ENCODE measurements at regions not wholly inside any gene's neighbourhood (a gene's known extent, or its start where the extent isn't known, plus 50 kb on each side); places are given as distances from the start of the nearest gene placed in this dataset.
"Not testable (repeated sequence)": the region's sequence is repeated elsewhere in the genome, so short reads cannot be mapped to it uniquely, and the experiment has no call there.

GRCh38 chr4:128688033-128688721, 121.3 kb upstream of the JADE1 start:
- DNase-seq = no peak

GRCh38 chr4:128686810-128687209, 122.7 kb upstream of the JADE1 start:
- DNase-seq = no peak

DNA sequence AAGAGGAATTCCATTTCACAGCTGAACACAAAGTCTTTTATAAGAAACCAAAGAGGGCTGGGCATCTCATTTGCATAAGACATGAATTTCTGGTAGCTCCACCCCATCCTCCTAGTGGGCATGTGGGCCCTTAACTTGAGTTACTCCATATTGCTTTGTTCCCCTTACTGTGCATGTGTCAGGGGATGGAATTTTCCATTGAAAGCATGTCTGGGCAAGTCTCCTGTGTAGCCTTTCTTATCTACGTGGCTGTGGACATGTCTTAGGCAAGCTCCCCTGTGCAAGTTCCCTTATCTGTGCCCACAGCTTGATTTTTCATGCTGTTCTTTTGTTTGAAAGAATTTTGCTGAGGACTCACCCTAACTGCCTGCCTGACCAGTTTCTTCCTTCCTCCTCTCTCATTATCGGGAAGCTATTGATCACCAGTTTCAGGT, 123.5 kb upstream of the JADE1 start:
- no peak for DNase-seq

DNA sequence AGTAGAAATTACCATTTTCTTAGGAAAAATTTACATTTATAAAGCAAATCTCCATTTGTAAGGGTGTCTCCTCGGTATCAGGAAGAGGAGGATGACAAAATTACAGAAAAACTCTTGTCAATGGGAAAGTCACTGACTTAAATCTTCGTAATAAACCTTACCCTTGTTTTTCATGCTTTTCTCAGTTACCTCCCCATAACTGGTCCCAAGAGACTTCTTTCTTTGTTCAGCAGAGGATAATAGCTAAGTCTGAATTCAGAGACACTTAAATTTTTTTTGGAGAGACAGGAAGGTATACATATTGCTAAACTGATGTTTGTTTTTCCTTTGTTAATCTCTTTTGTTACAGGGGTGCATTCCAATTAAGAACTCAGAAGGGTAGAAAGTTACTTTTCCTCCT, 125.5 kb upstream of the JADE1 start:
- DNase-seq = no peak

GRCh38 chr4:128682942-128683666, 126.4 kb upstream of the JADE1 start:
- no peak for DNase-seq

GRCh38 chr4:128676095-128676494, 133.4 kb upstream of the JADE1 start:
- DNase-seq = no peak

DNA sequence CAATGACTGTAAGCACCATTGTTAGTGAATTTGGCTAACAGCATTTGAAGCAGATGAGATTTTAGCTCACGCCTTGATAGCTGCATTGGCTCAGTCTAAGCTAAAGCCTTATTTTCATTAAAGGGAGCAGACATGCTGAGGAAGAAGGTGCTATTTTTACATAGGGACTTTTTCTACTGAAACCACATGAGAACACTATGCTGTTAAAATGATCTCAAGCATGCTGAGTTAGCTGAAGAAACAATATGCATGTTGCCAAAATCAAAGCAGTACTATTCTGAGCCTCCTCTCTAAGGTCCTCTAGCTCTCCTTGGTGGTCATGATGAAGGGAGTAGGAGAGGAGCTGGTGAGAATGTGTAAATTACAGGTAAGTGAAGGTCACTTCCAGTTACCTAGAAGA, 134.4 kb upstream of the JADE1 start:
- DNase-seq = peak in 1 of 5 experiments; percentile 42

- DNase-seq = not testable (repeated sequence)
Measured at GRCh38 chr4:128673159-128673558, 136.3 kb upstream of the JADE1 start.

- DNase-seq = not testable (repeated sequence)
Measured at GRCh38 chr4:128672596-128672995, 136.9 kb upstream of the JADE1 start.

- no peak for DNase-seq
Measured at GRCh38 chr4:128670513-128670912, 139.0 kb upstream of the JADE1 start.

GRCh38 chr4:128668566-128668965, 140.9 kb upstream of the JADE1 start:
- no peak for DNase-seq

GRCh38 chr4:128665514-128665913, 144.0 kb upstream of the JADE1 start:
- DNase-seq = no peak

DNA sequence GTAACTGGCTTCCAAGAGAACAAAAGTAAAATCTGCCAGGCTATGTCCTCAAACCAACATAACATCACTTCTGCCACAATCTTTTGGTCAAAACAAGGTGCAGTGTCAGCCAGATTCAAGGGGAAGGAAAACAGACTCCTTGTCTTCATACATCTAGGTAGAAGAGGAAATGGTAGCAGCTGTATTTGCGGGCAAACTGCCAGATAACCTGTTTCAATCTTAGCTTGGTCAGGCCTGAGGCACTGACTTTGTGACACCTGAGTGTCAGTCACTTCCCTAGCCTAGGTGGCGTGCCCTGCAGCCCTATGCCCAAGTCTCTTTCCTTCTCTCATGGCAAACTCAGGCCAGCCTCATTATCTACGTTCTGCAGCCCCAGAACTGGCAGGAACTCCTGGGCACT, 146.2 kb upstream of the JADE1 start:
- peak in 1 of 5 experiments; percentile 83 for DNase-seq

GRCh38 chr4:128661479-128661878, 148.0 kb upstream of the JADE1 start:
- no peak for DNase-seq

- no peak for DNase-seq
Measured at GRCh38 chr4:128660361-128661215, 148.9 kb upstream of the JADE1 start.

DNA sequence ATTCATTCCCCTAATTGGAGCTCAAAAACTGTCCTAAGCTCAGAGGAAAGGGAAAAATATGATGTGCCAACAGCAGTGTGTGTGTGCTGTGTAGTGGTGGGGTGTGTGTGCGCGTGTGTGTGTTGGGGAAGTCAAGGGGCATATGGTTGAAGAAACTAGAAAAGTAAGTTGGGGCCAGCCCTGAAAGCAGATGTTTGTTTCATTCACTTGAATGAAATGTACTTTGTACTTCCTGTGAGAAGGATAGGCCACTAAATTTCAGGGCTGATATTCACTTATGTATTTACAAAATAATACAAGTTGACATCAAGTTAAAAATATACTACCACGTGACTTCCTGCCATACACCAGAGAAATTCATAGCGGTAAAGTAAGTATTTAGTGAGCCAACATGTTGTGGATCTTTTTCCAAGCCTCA, 151.3 kb upstream of the JADE1 start:
- DNase-seq = peak in 1 of 5 experiments; percentile 11

DNA sequence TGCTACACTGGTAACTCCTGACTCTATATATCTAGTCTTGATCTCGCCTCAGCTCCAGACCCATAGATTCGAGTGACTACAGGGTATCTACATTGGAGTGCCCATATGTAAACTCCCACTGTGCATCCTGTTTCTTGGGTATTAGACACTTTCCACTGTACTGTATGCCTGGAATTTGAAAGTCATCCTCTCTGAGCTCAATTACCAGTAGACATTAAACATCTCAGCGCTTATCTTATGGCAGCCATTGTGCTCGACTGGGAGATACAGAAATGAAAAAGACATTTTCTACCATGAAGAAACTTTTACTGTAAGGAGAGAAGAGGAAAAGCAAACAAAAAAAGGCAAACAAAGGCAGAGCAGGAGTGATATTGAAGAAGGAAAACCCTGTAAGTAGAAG, 151.9 kb upstream of the JADE1 start:
- no peak for DNase-seq

DNA sequence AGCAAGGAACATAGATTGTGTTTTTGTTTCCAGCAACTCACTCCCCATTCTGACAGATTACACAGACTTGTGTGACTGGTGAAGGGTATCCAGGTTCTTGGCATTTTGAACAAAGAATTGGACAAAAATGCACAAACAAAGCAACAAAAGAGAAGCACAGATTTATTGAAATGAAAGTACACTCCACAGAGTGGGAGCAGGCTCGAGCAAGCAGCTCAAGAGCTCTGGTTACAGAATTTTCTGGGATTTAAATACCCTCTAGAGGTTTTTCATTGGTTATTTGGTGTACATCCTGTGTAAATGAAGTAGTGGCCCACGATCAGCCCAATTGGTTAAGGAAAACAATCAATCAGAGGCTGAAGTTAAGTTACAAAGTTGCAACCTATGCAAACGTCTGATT, 155.0 kb upstream of the JADE1 start:
- DNase-seq = no peak

- DNase-seq = no peak
Measured at GRCh38 chr4:128653527-128654444, 155.7 kb upstream of the JADE1 start.

GRCh38 chr4:128649575-128650205, 159.8 kb upstream of the JADE1 start:
- no peak for DNase-seq

DNA sequence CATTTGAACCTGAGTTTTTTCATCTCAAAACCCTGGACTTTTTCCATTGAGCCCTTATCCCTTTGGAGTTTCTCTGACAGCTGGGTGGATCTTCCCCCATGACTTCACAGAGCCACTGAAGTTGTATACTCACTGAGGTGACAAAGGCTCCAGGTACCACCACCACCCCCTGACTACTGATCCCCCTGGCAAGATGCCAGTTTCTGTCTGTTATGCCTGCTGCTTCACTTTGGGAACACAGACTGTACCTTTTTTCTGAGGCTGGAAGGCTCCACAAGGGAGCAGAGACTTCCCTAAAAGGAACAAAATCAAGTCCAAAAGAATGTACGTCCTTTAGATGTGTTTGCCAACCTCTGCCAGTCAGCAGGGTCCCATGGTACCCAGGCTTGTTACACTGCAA, 160.3 kb upstream of the JADE1 start:
- no peak for DNase-seq

- no peak for DNase-seq
Measured at GRCh38 chr4:128648021-128648420, 161.5 kb upstream of the JADE1 start.
